ENCODE measurements at regions not wholly inside any gene's neighbourhood (a gene's known extent, or its start where the extent isn't known, plus 50 kb on each side); places are given as distances from the start of the nearest gene placed in this dataset.

- no peak for TF ChIP-seq CTCF (IDR thresholded peaks at IDR 0.05; ENCODE audit: low read depth, low read length)
- DNase-seq (ENCODE audit: extremely low read depth, low read depth), result no peak
Measured at GRCh38 chr5:152608458-152608857, 203.4 kb upstream of the NMUR2 start.

GRCh38 chr5:152619756-152620155, 214.7 kb upstream of the NMUR2 start:
- no peak for TF ChIP-seq CTCF (IDR thresholded peaks at IDR 0.05; ENCODE audit: low read depth, low read length)
- DNase-seq (ENCODE audit: extremely low read depth, low read depth), result no peak

GRCh38 chr5:152622628-152623027, 217.5 kb upstream of the NMUR2 start:
- no peak for DNase-seq (ENCODE audit: extremely low read depth, low read depth)
- no peak for TF ChIP-seq CTCF (IDR thresholded peaks at IDR 0.05; ENCODE audit: low read depth, low read length)

GRCh38 chr5:152623951-152624350, 218.9 kb upstream of the NMUR2 start:
- no peak for DNase-seq (ENCODE audit: extremely low read depth, low read depth)
- TF ChIP-seq CTCF (IDR thresholded peaks at IDR 0.05; ENCODE audit: low read depth, low read length), result no peak

- DNase-seq (ENCODE audit: extremely low read depth, low read depth), result no peak
- TF ChIP-seq CTCF (IDR thresholded peaks at IDR 0.05; ENCODE audit: low read depth, low read length), result no peak
Measured at GRCh38 chr5:152625696-152626095, 220.6 kb upstream of the NMUR2 start.

GRCh38 chr5:152631221-152631620, 226.1 kb upstream of the NMUR2 start:
- no peak for DNase-seq (ENCODE audit: extremely low read depth, low read depth)
- no peak for TF ChIP-seq CTCF (IDR thresholded peaks at IDR 0.05; ENCODE audit: low read depth, low read length)

- DNase-seq (ENCODE audit: extremely low read depth, low read depth), result no peak
- TF ChIP-seq CTCF (IDR thresholded peaks at IDR 0.05; ENCODE audit: low read depth, low read length), result no peak
Measured at GRCh38 chr5:152632360-152632759, 227.3 kb upstream of the NMUR2 start.

Measured in AG09319 (cell line).